Kidney capillary endothelial cell (primary cell): ENCODE measurements at regions not wholly inside any gene's neighbourhood (a gene's known extent, or its start where the extent isn't known, plus 50 kb on each side); places are given as distances from the start of the nearest gene placed in this dataset.
A peak's percentile ranks its signal among the peaks of the same experiment; 100 is the strongest.

Experiments used
- DNase-seq: peaks from one replicate; pipeline ENCODE4 v3.0.0-alpha.2; 2018; ENCODE audit warnings: low spot score

GRCh38 chr1:29706936-29707335, 470.6 kb downstream of the PTPRU start:
- DNase-seq, result no peak

- DNase-seq, result no peak
Observed at GRCh38 chr1:29704430-29704829, 468.1 kb downstream of the PTPRU start.

- DNase-seq, result peak; percentile 49
Observed at GRCh38 chr1:29703596-29704370, 467.5 kb downstream of the PTPRU start.

- DNase-seq, result no peak
Observed at GRCh38 chr1:29700491-29700890, 464.2 kb downstream of the PTPRU start.

GRCh38 chr1:29698626-29699025, 462.3 kb downstream of the PTPRU start:
- DNase-seq, result no peak

- no peak for DNase-seq
Observed at GRCh38 chr1:29698033-29698432, 461.7 kb downstream of the PTPRU start.

- no peak for DNase-seq
Observed at GRCh38 chr1:29697391-29697780, 461.1 kb downstream of the PTPRU start.

GRCh38 chr1:29696656-29697390, 460.5 kb downstream of the PTPRU start:
- no peak for DNase-seq

- no peak for DNase-seq
Observed at GRCh38 chr1:29695803-29696202, 459.5 kb downstream of the PTPRU start.

GRCh38 chr1:29695036-29695435, 458.7 kb downstream of the PTPRU start:
- DNase-seq, result no peak

- no peak for DNase-seq
Observed at GRCh38 chr1:29691499-29691898, 455.2 kb downstream of the PTPRU start.

GRCh38 chr1:29690156-29690555, 453.8 kb downstream of the PTPRU start:
- no peak for DNase-seq

GRCh38 chr1:29689372-29690030, 453.2 kb downstream of the PTPRU start:
- DNase-seq, result no peak

- peak; percentile 99 for DNase-seq
Observed at GRCh38 chr1:29688471-29689365, 452.4 kb downstream of the PTPRU start.

GRCh38 chr1:29687601-29688244, 451.4 kb downstream of the PTPRU start:
- DNase-seq, result no peak

GRCh38 chr1:29687166-29687565, 450.8 kb downstream of the PTPRU start:
- DNase-seq, result no peak

GRCh38 chr1:29686012-29686930, 449.9 kb downstream of the PTPRU start:
- no peak for DNase-seq

- DNase-seq, result no peak
Observed at GRCh38 chr1:29685387-29685786, 449.1 kb downstream of the PTPRU start.

- no peak for DNase-seq
Observed at GRCh38 chr1:29684141-29684540, 447.8 kb downstream of the PTPRU start.

GRCh38 chr1:29683472-29683871, 447.1 kb downstream of the PTPRU start:
- no peak for DNase-seq
